ENCODE measurements at regions not wholly inside any gene's neighbourhood (a gene's known extent, or its start where the extent isn't known, plus 50 kb on each side); places are given as distances from the start of the nearest gene placed in this dataset.

DNA sequence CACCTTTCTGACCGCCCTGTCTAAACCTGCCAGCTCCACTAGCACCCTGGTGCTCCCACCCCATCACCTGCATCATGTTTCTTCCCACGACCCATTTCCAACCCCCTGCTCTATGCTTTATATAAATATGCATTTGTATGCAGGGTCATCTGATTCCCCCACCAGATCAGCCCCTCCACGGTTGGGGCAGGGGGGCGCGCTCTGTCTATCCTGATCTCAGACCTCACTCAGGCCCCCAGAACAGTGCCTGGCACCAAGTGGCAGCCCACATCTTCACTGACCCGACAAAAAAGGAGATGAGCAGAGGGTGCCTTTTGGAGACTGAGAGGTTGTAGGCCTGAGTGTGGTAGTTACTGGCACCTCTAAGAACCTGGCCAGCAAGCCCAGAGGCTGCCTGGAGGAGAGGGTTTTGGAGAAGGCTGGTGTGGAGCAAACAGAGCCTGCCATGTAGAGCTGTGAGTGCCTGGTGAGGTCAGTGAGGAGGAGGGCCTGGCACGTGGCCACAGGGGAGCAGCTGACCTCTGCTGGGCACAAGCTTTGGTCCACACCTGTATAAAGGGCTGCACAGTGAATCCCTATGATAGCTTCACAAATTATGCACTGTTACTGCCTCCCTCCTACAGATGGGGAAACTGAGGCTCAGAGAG, 86.3 kb upstream of the RTL6 start:
- TF ChIP-seq, protein P1, sequence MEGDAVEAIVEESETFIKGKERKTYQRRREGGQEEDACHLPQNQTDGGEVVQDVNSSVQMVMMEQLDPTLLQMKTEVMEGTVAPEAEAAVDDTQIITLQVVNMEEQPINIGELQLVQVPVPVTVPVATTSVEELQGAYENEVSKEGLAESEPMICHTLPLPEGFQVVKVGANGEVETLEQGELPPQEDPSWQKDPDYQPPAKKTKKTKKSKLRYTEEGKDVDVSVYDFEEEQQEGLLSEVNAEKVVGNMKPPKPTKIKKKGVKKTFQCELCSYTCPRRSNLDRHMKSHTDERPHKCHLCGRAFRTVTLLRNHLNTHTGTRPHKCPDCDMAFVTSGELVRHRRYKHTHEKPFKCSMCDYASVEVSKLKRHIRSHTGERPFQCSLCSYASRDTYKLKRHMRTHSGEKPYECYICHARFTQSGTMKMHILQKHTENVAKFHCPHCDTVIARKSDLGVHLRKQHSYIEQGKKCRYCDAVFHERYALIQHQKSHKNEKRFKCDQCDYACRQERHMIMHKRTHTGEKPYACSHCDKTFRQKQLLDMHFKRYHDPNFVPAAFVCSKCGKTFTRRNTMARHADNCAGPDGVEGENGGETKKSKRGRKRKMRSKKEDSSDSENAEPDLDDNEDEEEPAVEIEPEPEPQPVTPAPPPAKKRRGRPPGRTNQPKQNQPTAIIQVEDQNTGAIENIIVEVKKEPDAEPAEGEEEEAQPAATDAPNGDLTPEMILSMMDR (IDR thresholded peaks at IDR 0.05) = no peak
- TF ChIP-seq POLR2A (IDR thresholded peaks at IDR 0.05) = no peak
